ENCODE measurements at regions not wholly inside any gene's neighbourhood (a gene's known extent, or its start where the extent isn't known, plus 50 kb on each side); places are given as distances from the start of the nearest gene placed in this dataset.

GRCh38 chr15:61660579-61660978, 399.7 kb downstream of the VPS13C start:
- Histone ChIP-seq H3K4me3 (ENCODE audit: low read depth, low read length) (no peak overlapping the region), H3K36me3 (ENCODE audit: control insufficient read depth, insufficient read depth, low read length) (no peaks in the 10 kb centered on the region), H3K27me3 (ENCODE audit: control insufficient read depth, insufficient read depth, low read length) (no peaks in the 10 kb centered on the region)
- no peak for TF ChIP-seq CTCF (IDR thresholded peaks at IDR 0.05; ENCODE audit: insufficient read depth, low read length, poor library complexity, severe bottlenecking)
- no peak for DNase-seq (ENCODE audit: low read depth)

GRCh38 chr15:61659566-61660190, 400.6 kb downstream of the VPS13C start:
- H3K27me3 ChIP-seq (ENCODE audit: control insufficient read depth, insufficient read depth, low read length): no peaks in the 10 kb centered on the region
- H3K36me3 ChIP-seq (ENCODE audit: control insufficient read depth, insufficient read depth, low read length): no peaks in the 10 kb centered on the region
- no peak for TF ChIP-seq CTCF (IDR thresholded peaks at IDR 0.05; ENCODE audit: insufficient read depth, low read length, poor library complexity, severe bottlenecking)
- H3K4me3 ChIP-seq (ENCODE audit: low read depth, low read length): no peak overlapping the region
- DNase-seq (ENCODE audit: low read depth): no peak

- no peaks in the 10 kb centered on the region for H3K27me3 ChIP-seq (ENCODE audit: control insufficient read depth, insufficient read depth, low read length)
- H3K36me3 ChIP-seq (ENCODE audit: control insufficient read depth, insufficient read depth, low read length): no peaks in the 10 kb centered on the region
- H3K4me3 ChIP-seq (ENCODE audit: low read depth, low read length): no peak overlapping the region
- TF ChIP-seq CTCF (IDR thresholded peaks at IDR 0.05; ENCODE audit: insufficient read depth, low read length, poor library complexity, severe bottlenecking): no peak
- no peak for DNase-seq (ENCODE audit: low read depth)
Observed at GRCh38 chr15:61657461-61657860, 402.8 kb downstream of the VPS13C start.

GRCh38 chr15:61656391-61656790, 403.9 kb downstream of the VPS13C start:
- Histone ChIP-seq H3K36me3 (ENCODE audit: control insufficient read depth, insufficient read depth, low read length) (no peaks in the 10 kb centered on the region), H3K27me3 (ENCODE audit: control insufficient read depth, insufficient read depth, low read length) (no peaks in the 10 kb centered on the region), H3K4me3 (ENCODE audit: low read depth, low read length) (no peak overlapping the region)
- no peak for TF ChIP-seq CTCF (IDR thresholded peaks at IDR 0.05; ENCODE audit: insufficient read depth, low read length, poor library complexity, severe bottlenecking)
- DNase-seq (ENCODE audit: low read depth): no peak

GRCh38 chr15:61655881-61656280, 404.4 kb downstream of the VPS13C start:
- H3K27me3 ChIP-seq (ENCODE audit: control insufficient read depth, insufficient read depth, low read length): no peaks in the 10 kb centered on the region
- no peak for TF ChIP-seq CTCF (IDR thresholded peaks at IDR 0.05; ENCODE audit: insufficient read depth, low read length, poor library complexity, severe bottlenecking)
- H3K4me3 ChIP-seq (ENCODE audit: low read depth, low read length): no peak overlapping the region
- H3K36me3 ChIP-seq (ENCODE audit: control insufficient read depth, insufficient read depth, low read length): no peaks in the 10 kb centered on the region
- no peak for DNase-seq (ENCODE audit: low read depth)

GRCh38 chr15:61654918-61655317, 405.3 kb downstream of the VPS13C start:
- H3K36me3 ChIP-seq (ENCODE audit: control insufficient read depth, insufficient read depth, low read length): no peaks in the 10 kb centered on the region
- TF ChIP-seq CTCF (IDR thresholded peaks at IDR 0.05; ENCODE audit: insufficient read depth, low read length, poor library complexity, severe bottlenecking): no peak

More at GRCh38 chr15:61654918-61655317, 405.3 kb downstream of the VPS13C start:
- Histone ChIP-seq H3K4me3 (ENCODE audit: low read depth, low read length) (no peak overlapping the region), H3K27me3 (ENCODE audit: control insufficient read depth, insufficient read depth, low read length) (no peaks in the 10 kb centered on the region)
- no peak for DNase-seq (ENCODE audit: low read depth)

Measured in kidney epithelial cell (primary cell).